B cell (primary cell): ENCODE measurements at regions not wholly inside any gene's neighbourhood (a gene's known extent, or its start where the extent isn't known, plus 50 kb on each side); places are given as distances from the start of the nearest gene placed in this dataset.

Experiments used
- ATAC-seq: fragments of 200-7000 bp; cut with Tn5 transposase; one replicate; pipeline ENCODE4 v1.10.0; 2021; ENCODE audit warnings: low read depth, mild to moderate bottlenecking, moderate number of reproducible peaks, moderate library complexity
- CTCF ChIA-PET: fragments of 350-600 bp; sonication (Branson Sonifier 250); formaldehyde crosslinking; loops from one replicate; lab custom pipeline; 2021; ENCODE audit warnings: antibody characterized with exemption, inconsistent platforms; lab: Charles Lee
- POLR2A ChIA-PET: fragments of 350-600 bp; sonication (Branson Sonifier 250); formaldehyde crosslinking; loops from one replicate; lab custom pipeline; 2021; ENCODE audit warnings: antibody characterized with exemption; lab: Charles Lee
- DNase-seq: peaks from one replicate; pipeline ENCODE4 v3.0.0; 2013
- H2AFZ ChIP-seq: 2 replicates; pipeline ENCODE4 v1.6.1; 2012; ENCODE audit warnings: mild to moderate bottlenecking, low read depth, low read length; ENCODE audit not compliant: insufficient read depth, poor library complexity, severe bottlenecking
- H3K27ac ChIP-seq, 2 donors: 1 replicate in 1 of 2; 2 replicates in 1 of 2; pipeline ENCODE4 v1.5.1; 2012 to 2013; ENCODE audit warnings: low read length in 2 of 2, mild to moderate bottlenecking in 2 of 2, moderate library complexity in 1 of 2
- H3K27me3 ChIP-seq, 4 experiments: fragments of 200-600 bp in 1 of 4; sonication (generic) in 1 of 4; replicated peaks in 1 of 4; 1 replicate in 2 of 4; 2 replicates in 2 of 4; pipeline versions ENCODE4 v1.6.1 to v1.7.0; 2013 to 2016; ENCODE audit warnings: low read length in 3 of 4, mild to moderate bottlenecking in 2 of 4, mixed read lengths in 1 of 4, moderate library complexity in 1 of 4; ENCODE audit not compliant: insufficient read depth in 4 of 4, control insufficient read depth in 3 of 4; ENCODE audit errors: control extremely low read depth in 1 of 4
- H3K36me3 ChIP-seq, 2 experiments: replicated peaks in 1 of 2; 1 replicate in 1 of 2; 2 replicates in 1 of 2; pipeline versions ENCODE4 v1.6.1 to v1.7.1; 2013; ENCODE audit warnings: low read length in 1 of 2; ENCODE audit not compliant: insufficient read depth in 2 of 2, control insufficient read depth in 1 of 2; ENCODE audit errors: control extremely low read depth in 1 of 2, extremely low read depth in 1 of 2
- H3K4me1 ChIP-seq, 2 donors: fragments of 200-600 bp in 1 of 2; sonication (generic) in 1 of 2; 1 replicate in 1 of 2; 2 replicates in 1 of 2; pipeline versions ENCODE4 v1.5.1 to v1.6.1; 2013 to 2017; ENCODE audit warnings: low read length in 2 of 2; ENCODE audit not compliant: control insufficient read depth in 2 of 2, insufficient read depth in 2 of 2
- H3K4me2 ChIP-seq: replicated peaks from 2 replicates; pipeline ENCODE3; 2012; ENCODE audit warnings: mild to moderate bottlenecking, low read depth, low read length; ENCODE audit not compliant: poor library complexity, severe bottlenecking
- H3K4me3 ChIP-seq, 5 experiments: fragments of 200-600 bp in 1 of 5; sonication (generic) in 1 of 5; 1 replicate in 3 of 5; 2 replicates in 2 of 5; pipeline versions ENCODE4 v1.5.1 to v1.7.0; 2011 to 2016; ENCODE audit warnings: low read length in 4 of 5, mild to moderate bottlenecking in 4 of 5, low read depth in 2 of 5, control low read depth in 1 of 5, moderate library complexity in 1 of 5; ENCODE audit not compliant: insufficient read depth in 1 of 5; ENCODE audit errors: control extremely low read depth in 1 of 5, extremely low read depth in 1 of 5
- H3K79me2 ChIP-seq: fragments of 200-600 bp; sonication (generic); one replicate; pipeline ENCODE4 v1.6.0; 2016; ENCODE audit warnings: low read length; ENCODE audit not compliant: control insufficient read depth, insufficient read depth
- H3K9ac ChIP-seq: fragments of 200-600 bp; sonication (generic); 2 replicates; pipeline ENCODE4 v1.6.1; 2017; ENCODE audit warnings: mild to moderate bottlenecking, low read length, moderate library complexity
- H3K9me3 ChIP-seq, 3 donors: one replicate each; pipeline versions ENCODE4 v1.6.1 to v1.7.1; 2013; ENCODE audit warnings: low read length in 2 of 3; ENCODE audit not compliant: control insufficient read depth in 2 of 3, insufficient read depth in 1 of 3; ENCODE audit errors: control extremely low read depth in 1 of 3
- H4K20me1 ChIP-seq: 2 replicates; pipeline ENCODE4 v1.6.0; 2012; ENCODE audit warnings: mild to moderate bottlenecking, low read length; ENCODE audit not compliant: insufficient read depth, control insufficient read depth, poor library complexity, severe bottlenecking
- H3K27ac Mint-ChIP-seq: one replicate; pipeline ENCODE4 v1.8.0; 2021; ENCODE audit warnings: mixed read lengths
- H3K27me3 Mint-ChIP-seq: one replicate; pipeline ENCODE4 v1.8.0; 2021; ENCODE audit warnings: mixed read lengths
- H3K4me1 Mint-ChIP-seq: one replicate; pipeline ENCODE4 v1.8.0; 2021; ENCODE audit warnings: mixed read lengths
- H3K4me3 Mint-ChIP-seq: one replicate; pipeline ENCODE4 v1.8.0; 2021; ENCODE audit warnings: mixed read lengths
- H3K9me3 Mint-ChIP-seq: one replicate; pipeline ENCODE4 v1.8.0; 2022; ENCODE audit warnings: mixed read lengths; ENCODE audit not compliant: insufficient read depth
- CTCF ChIP-seq: fragments of 200-600 bp; IDR thresholded peaks from one replicate; pipeline ENCODE4 v1.8.0; 2022; ENCODE audit warnings: antibody characterized with exemption, mild to moderate bottlenecking
- EZH2 ChIP-seq: IDR thresholded peaks from 2 replicates; pipeline ENCODE4 v1.6.1; 2012; ENCODE audit warnings: borderline replicate concordance, low read depth, mild to moderate bottlenecking, moderate library complexity, low read length; ENCODE audit not compliant: insufficient read depth, poor library complexity, severe bottlenecking
- WGBS: methylation state at CpG from one replicate; pipeline ENCODE4 v1.1.5; 2013; ENCODE audit warnings: missing lambda C conversion rate; ENCODE audit not compliant: insufficient coverage; 5-methylcytosine and 5-hydroxymethylcytosine counted together
- intact Hi-C: fragments of 100-400 bp; cut with micrococcal nuclease; formaldehyde crosslinking; loops from one replicate; pipeline ENCODE4 v1.10.0; 2022

- Histone ChIP-seq H4K20me1 (no peaks in the 10 kb centered on the region), H3K27ac (no peak overlapping the region), H3K9ac (no peak overlapping the region), H3K4me1 (no peaks in the 10 kb centered on the region), H3K27me3 (peaks cover 0 to 12% (median 5%) of the 10 kb centered on the region in 4 experiments), H3K79me2 (no peaks in the 10 kb centered on the region), H3K4me3 (no peak overlapping the region), H3K36me3 (no peaks in the 10 kb centered on the region), H3K4me2 (no peak overlapping the region), H3K9me3 (peaks cover 0 to 5% (median 0%) of the 10 kb centered on the region in 3 donors), H2AFZ (no peak overlapping the region)
- no peak for DNase-seq
- POLR2A ChIA-PET: no interaction called here
- H3K27me3 Mint-ChIP-seq: peaks cover 33% of the 10 kb centered on the region
- no peak for ATAC-seq
- TF ChIP-seq CTCF: no peak
- no peak for TF ChIP-seq EZH2
- CTCF ChIA-PET: no interaction called here
- H3K27ac Mint-ChIP-seq: no peak overlapping the region
- intact Hi-C loops: no loop called here
- peaks cover 5% of the 10 kb centered on the region for H3K4me1 Mint-ChIP-seq
- H3K4me3 Mint-ChIP-seq: no peak overlapping the region
- H3K9me3 Mint-ChIP-seq: no peaks in the 10 kb centered on the region
Observed at GRCh38 chr15:66982816-66983215, 82.6 kb upstream of the SMAD3 start.

- Histone ChIP-seq H3K27ac (no peak overlapping the region), H3K9ac (no peak overlapping the region), H4K20me1 (no peaks in the 10 kb centered on the region), H3K4me1 (no peaks in the 10 kb centered on the region), H3K36me3 (no peaks in the 10 kb centered on the region), H3K9me3 (peaks cover 0 to 11% (median 4%) of the 10 kb centered on the region in 3 donors), H3K27me3 (peaks cover 0 to 16% (median 6%) of the 10 kb centered on the region in 4 experiments), H2AFZ (no peak overlapping the region), H3K4me3 (no peak overlapping the region), H3K4me2 (no peak overlapping the region), H3K79me2 (no peaks in the 10 kb centered on the region)
- WGBS: 94% methylated on average over 2 of the region's 8 CpGs
- DNase-seq (no peak), ATAC-seq (no peak)
- Mint-ChIP-seq H3K9me3 (no peaks in the 10 kb centered on the region), H3K4me1 (peaks cover under 1% of the 10 kb centered on the region), H3K27ac (no peak overlapping the region), H3K27me3 (peaks cover 37% of the 10 kb centered on the region), H3K4me3 (no peak overlapping the region)
- ChIA-PET CTCF (no interaction called here), POLR2A (no interaction called here)
- intact Hi-C loops: no loop called here
- no peak for TF ChIP-seq CTCF
- no peak for TF ChIP-seq EZH2
Observed at GRCh38 chr15:66985653-66986052, 79.7 kb upstream of the SMAD3 start.
